ENCODE measurements at regions not wholly inside any gene's neighbourhood (a gene's known extent, or its start where the extent isn't known, plus 50 kb on each side); places are given as distances from the start of the nearest gene placed in this dataset.

DNA sequence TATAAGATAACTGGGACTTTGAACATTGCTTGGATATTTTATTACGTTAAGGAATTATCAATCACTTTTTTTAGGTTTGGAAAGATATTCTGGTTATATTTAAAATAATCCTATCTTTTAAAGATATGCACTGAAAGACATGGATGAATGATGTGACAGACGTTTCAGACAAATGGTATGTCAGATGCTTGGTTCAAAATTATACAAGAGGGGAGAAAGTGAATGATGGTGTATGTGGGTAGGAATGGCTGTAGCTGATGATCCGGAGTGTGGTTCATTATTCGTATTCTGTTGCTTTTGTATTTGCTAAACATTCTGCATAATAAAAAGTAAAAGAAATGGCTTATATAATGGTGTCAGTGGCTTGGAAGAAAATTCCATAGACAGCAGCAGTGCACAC, 51.0 kb upstream of the SNRPB2 start:
- no peak for DNase-seq (ENCODE audit: extremely low spot score)
- no peaks in the 10 kb centered on the region for H3K4me1 ChIP-seq (ENCODE audit: insufficient read depth)
- H3K36me3 ChIP-seq (ENCODE audit: insufficient read depth): no peaks in the 10 kb centered on the region
- H3K27ac ChIP-seq (ENCODE audit: low read depth): no peak overlapping the region
- WGBS: 80% methylated on average over 4 of the region's 4 CpGs
- H3K4me3 ChIP-seq (ENCODE audit: low read depth, low read length): no peak overlapping the region

DNA sequence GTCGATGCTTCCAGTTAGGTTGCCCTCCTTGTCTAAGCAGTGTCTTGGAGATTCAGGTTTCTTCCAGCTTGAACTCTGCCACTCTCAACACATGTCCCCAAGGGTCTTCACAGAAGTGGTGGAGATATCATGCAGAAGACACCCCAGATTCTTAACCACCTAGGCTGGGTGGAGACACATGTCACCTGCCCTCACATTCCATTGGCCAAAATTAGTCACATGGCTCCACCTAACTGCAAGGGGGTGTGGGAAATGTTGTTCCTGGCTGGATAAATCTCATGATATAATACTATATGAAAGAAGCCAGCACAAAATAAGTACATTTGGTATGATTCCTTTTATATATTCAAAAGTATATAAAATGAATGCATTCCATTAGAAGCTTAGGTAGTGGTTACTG, 52.9 kb upstream of the SNRPB2 start:
- DNase-seq (ENCODE audit: extremely low spot score): no peak
- Histone ChIP-seq H3K27ac (ENCODE audit: low read depth) (peak overlapping the region; percentile 10), H3K4me1 (ENCODE audit: insufficient read depth) (no peaks in the 10 kb centered on the region), H3K4me3 (ENCODE audit: low read depth, low read length) (no peak overlapping the region), H3K36me3 (ENCODE audit: insufficient read depth) (no peaks in the 10 kb centered on the region)
- WGBS: 0% methylated on average over 1 of the region's 1 CpG

- WGBS: 87% methylated on average over 4 of the region's 4 CpGs
- DNase-seq (ENCODE audit: extremely low spot score): no peak
- Histone ChIP-seq H3K4me3 (ENCODE audit: low read depth, low read length) (no peak overlapping the region), H3K27ac (ENCODE audit: low read depth) (no peak overlapping the region), H3K4me1 (ENCODE audit: insufficient read depth) (no peaks in the 10 kb centered on the region), H3K36me3 (ENCODE audit: insufficient read depth) (no peaks in the 10 kb centered on the region)
Measured at GRCh38 chr20:16675001-16675564, 54.7 kb upstream of the SNRPB2 start.

DNA sequence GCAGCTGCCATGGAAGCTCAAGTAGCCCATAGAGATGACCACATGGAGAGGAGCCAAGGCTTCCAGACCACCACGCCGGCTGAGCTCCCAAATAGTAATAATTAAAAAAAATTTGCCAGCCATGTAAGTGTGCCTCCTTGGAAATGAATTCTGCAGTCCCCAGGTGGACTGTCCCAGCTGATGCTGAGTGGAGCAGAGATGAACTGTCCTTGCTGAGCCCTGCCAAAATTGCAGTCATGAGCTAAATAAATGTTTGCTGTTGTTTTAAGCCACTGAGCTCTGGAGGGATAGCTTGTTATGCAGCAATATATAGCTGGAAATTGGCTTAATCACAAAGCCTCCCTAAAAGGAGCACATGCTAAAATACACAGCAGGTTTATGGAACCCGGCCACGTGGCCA, 55.6 kb upstream of the SNRPB2 start:
- Histone ChIP-seq H3K36me3 (ENCODE audit: insufficient read depth) (no peaks in the 10 kb centered on the region), H3K4me1 (ENCODE audit: insufficient read depth) (no peaks in the 10 kb centered on the region), H3K27ac (ENCODE audit: low read depth) (no peak overlapping the region), H3K4me3 (ENCODE audit: low read depth, low read length) (no peak overlapping the region)
- DNase-seq (ENCODE audit: extremely low spot score): no peak
- 71% methylated on average over 4 of the region's 4 CpGs for WGBS

DNA sequence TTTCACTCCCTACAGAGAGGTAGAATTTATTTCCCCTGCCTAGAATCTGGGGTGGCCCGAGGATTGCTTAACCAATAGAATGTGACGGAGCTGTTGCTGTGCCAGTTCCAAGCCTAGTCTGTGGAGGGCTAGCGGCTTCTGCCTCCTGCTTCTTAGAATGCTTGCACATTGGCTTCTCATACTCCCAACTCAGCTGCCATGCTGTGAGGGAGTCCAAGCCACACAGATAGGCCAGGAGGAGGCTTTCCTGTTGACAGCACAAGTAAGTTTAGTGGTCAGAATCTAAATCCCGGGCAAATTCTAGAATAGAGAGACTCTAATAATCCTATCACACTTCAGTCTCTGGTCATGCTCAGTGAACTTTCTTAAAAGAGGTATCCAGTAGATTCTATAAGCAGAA, 57.5 kb upstream of the SNRPB2 start:
- Histone ChIP-seq H3K36me3 (ENCODE audit: insufficient read depth) (no peaks in the 10 kb centered on the region), H3K27ac (ENCODE audit: low read depth) (no peak overlapping the region), H3K4me3 (ENCODE audit: low read depth, low read length) (no peak overlapping the region), H3K4me1 (ENCODE audit: insufficient read depth) (no peaks in the 10 kb centered on the region)
- no peak for DNase-seq (ENCODE audit: extremely low spot score)
- WGBS: 69% methylated on average over 4 of the region's 4 CpGs

DNA sequence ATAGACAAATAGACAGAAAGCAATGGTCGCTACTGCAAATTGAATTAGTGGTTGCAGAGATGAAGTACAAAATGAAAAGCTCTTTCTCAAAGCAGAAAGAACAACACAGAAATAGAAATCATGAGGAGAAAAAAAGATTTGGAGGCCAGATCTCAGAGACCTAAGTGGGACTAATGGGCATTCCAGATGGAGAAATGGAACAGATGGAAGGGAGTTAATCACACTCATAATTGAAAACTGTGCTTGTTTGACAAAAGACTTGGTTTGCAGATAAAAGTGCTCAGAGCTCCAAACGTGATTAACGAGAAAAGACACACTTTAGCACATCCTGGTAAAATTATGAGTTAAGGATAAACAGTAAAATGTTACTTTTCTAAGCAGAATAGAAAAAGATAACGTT, 58.1 kb upstream of the SNRPB2 start:
- no peak overlapping the region for H3K4me3 ChIP-seq (ENCODE audit: low read depth, low read length)
- no peaks in the 10 kb centered on the region for H3K4me1 ChIP-seq (ENCODE audit: insufficient read depth)
- 49% methylated on average over 4 of the region's 4 CpGs for WGBS
- no peak for DNase-seq (ENCODE audit: extremely low spot score)
- H3K27ac ChIP-seq (ENCODE audit: low read depth): no peak overlapping the region
- H3K36me3 ChIP-seq (ENCODE audit: insufficient read depth): no peaks in the 10 kb centered on the region

GRCh38 chr20:16666272-16666671, 63.6 kb upstream of the SNRPB2 start:
- Histone ChIP-seq H3K4me3 (ENCODE audit: low read depth, low read length) (no peak overlapping the region), H3K27ac (ENCODE audit: low read depth) (no peak overlapping the region), H3K4me1 (ENCODE audit: insufficient read depth) (no peaks in the 10 kb centered on the region), H3K36me3 (ENCODE audit: insufficient read depth) (no peaks in the 10 kb centered on the region)
- 49% methylated on average over 3 of the region's 3 CpGs for WGBS
- no peak for DNase-seq (ENCODE audit: extremely low spot score)

- no peak for DNase-seq (ENCODE audit: extremely low spot score)
- H3K27ac ChIP-seq (ENCODE audit: low read depth): no peak overlapping the region
- 71% methylated on average over 4 of the region's 4 CpGs for WGBS
- no peak overlapping the region for H3K4me3 ChIP-seq (ENCODE audit: low read depth, low read length)
- no peaks in the 10 kb centered on the region for H3K4me1 ChIP-seq (ENCODE audit: insufficient read depth)
- no peaks in the 10 kb centered on the region for H3K36me3 ChIP-seq (ENCODE audit: insufficient read depth)
Measured at GRCh38 chr20:16664020-16664419, 65.8 kb upstream of the SNRPB2 start.

DNA sequence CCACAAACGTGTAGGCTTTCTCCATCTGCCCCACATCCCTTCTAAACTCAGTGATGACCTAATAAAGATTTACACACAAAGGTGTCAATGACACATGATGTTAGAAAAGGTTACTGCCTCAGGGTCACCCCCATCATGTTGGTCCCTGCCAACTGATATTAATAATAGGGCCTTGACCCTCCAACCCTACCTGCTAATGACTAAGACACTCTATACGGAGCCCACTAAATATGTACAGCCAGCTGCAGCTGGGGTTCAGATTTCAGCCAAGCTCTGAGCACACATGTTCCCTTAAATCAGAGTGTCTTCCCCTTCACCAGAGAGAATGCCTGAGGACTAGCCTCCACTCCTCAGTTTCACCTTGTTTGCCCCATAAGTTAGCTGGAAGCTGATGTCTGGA, 67.4 kb upstream of the SNRPB2 start:
- DNase-seq (ENCODE audit: extremely low spot score): no peak

DNA sequence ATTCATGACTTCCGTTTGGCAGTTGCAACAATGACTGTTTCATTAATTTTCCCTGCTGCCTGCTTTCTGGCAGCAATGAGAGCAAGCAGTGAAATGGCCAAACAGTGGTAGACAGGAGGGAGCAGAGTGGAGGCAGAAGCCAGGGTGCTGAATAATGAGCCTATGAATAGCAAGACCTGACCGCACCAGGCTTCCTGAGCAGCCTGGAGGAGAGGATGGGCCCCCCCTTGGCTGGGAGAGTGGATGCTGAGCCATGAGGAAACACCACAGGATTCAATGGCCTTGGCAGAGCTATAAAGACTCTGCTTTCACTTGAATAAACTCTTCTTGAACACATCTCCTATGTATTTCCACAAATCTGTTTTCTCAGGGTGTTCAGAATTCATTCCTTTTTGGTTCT, 68.1 kb upstream of the SNRPB2 start:
- Histone ChIP-seq H3K36me3 (ENCODE audit: insufficient read depth) (no peaks in the 10 kb centered on the region), H3K4me1 (ENCODE audit: insufficient read depth) (no peaks in the 10 kb centered on the region), H3K4me3 (ENCODE audit: low read depth, low read length) (no peak overlapping the region), H3K27ac (ENCODE audit: low read depth) (no peak overlapping the region)
- DNase-seq (ENCODE audit: extremely low spot score): no peak
- WGBS: 33% methylated on average over 2 of the region's 2 CpGs

More for the DNA sequence above, 67.4 kb upstream of the SNRPB2 start:
- H3K36me3 ChIP-seq (ENCODE audit: insufficient read depth): no peaks in the 10 kb centered on the region
- no peaks in the 10 kb centered on the region for H3K4me1 ChIP-seq (ENCODE audit: insufficient read depth)
- no peak overlapping the region for H3K27ac ChIP-seq (ENCODE audit: low read depth)
- WGBS: 44% methylated on average over 2 of the region's 2 CpGs
- H3K4me3 ChIP-seq (ENCODE audit: low read depth, low read length): no peak overlapping the region

DNA sequence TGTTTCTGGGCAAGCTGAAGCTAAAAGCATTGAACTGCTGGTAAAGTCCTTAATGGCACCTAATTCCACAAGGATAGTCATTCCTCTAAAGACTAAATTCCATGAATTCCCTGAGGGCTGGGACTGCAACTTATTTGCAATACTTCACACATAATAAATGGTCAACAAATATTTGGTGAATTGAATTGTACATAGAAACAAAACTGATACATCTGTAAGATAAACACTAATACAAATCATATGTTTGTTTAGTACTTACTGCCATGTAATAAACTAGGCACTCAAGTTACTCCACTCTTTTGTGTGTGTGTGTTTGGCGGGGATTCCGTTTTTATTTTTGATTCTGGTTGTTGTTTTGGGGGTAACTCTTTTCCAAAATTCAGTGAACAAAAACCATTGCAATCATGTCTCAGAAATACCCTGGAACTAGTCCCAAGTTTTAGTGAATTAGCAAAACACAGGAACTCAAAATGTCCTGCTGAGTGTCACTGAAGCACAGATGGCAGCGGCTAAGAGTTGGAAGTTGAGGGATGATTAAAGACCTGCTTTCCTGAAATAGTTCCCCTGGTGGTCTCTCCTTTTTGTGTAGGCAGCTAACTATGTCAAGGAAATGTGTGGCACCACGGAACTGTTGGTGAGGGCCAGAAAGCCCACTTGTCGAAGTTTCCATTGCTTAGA, 74.8 kb upstream of the SNRPB2 start:
- Histone ChIP-seq H3K4me1 (ENCODE audit: insufficient read depth) (no peaks in the 10 kb centered on the region), H3K36me3 (ENCODE audit: insufficient read depth) (no peaks in the 10 kb centered on the region), H3K27ac (ENCODE audit: low read depth) (no peak overlapping the region), H3K4me3 (ENCODE audit: low read depth, low read length) (no peak overlapping the region)
- 74% methylated on average over 5 of the region's 5 CpGs for WGBS
- no peak for DNase-seq (ENCODE audit: extremely low spot score)

DNA sequence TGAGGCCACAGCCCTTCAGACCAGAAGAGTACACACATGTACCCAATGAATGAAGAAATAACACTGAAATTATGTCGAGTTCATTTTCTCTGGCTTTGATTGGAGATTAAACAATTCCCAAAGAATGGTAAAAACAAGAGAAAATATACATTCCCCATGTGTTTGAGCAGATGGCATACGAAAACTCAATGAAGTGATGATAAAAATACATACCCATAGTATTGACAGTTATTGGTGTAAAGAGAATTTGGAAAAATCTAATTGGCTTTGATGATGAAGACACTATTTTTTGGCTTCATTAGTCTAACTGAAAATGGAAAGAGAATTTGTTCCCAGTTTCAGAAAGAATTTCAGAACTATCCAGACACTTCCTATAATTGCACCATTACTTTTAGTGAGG, 76.6 kb upstream of the SNRPB2 start:
- Histone ChIP-seq H3K27ac (ENCODE audit: low read depth) (no peak overlapping the region), H3K4me3 (ENCODE audit: low read depth, low read length) (no peak overlapping the region), H3K4me1 (ENCODE audit: insufficient read depth) (no peaks in the 10 kb centered on the region), H3K36me3 (ENCODE audit: insufficient read depth) (no peaks in the 10 kb centered on the region)
- 81% methylated on average over 2 of the region's 2 CpGs for WGBS
- no peak for DNase-seq (ENCODE audit: extremely low spot score)

- no peak overlapping the region for H3K4me3 ChIP-seq (ENCODE audit: low read depth, low read length)
- WGBS: 61% methylated on average over 12 of the region's 12 CpGs
- no peak overlapping the region for H3K27ac ChIP-seq (ENCODE audit: low read depth)
- H3K36me3 ChIP-seq (ENCODE audit: insufficient read depth): no peaks in the 10 kb centered on the region
- H3K4me1 ChIP-seq (ENCODE audit: insufficient read depth): no peaks in the 10 kb centered on the region
- DNase-seq (ENCODE audit: extremely low spot score): no peak
Measured at GRCh38 chr20:16647875-16648597, 74.8 kb upstream of the KIF16B start.

- 84% methylated on average over 2 of the region's 2 CpGs for WGBS
- Histone ChIP-seq H3K27ac (ENCODE audit: low read depth) (no peak overlapping the region), H3K36me3 (ENCODE audit: insufficient read depth) (no peaks in the 10 kb centered on the region), H3K4me1 (ENCODE audit: insufficient read depth) (no peaks in the 10 kb centered on the region), H3K4me3 (ENCODE audit: low read depth, low read length) (no peak overlapping the region)
- DNase-seq (ENCODE audit: extremely low spot score): no peak
Measured at GRCh38 chr20:16641511-16642023, 68.3 kb upstream of the KIF16B start.
